Activated CD8-positive, alpha-beta memory T cell treated with anti-CD3 and anti-CD28 coated beads, Interleukin-2, amount 10 ng/mL, durations not matched to agents 7 days and 5 days (primary cell): ENCODE measurements at regions not wholly inside any gene's neighbourhood (a gene's known extent, or its start where the extent isn't known, plus 50 kb on each side); places are given as distances from the start of the nearest gene placed in this dataset.
"Not testable (repeated sequence)": the region's sequence is repeated elsewhere in the genome, so short reads cannot be mapped to it uniquely, and the experiment has no call there.

Experiments
- ATAC-seq: fragments of 150-1000 bp; cut with Tn5 transposase; one replicate; pipeline ENCODE4 v1.10.0; 2021; ENCODE audit warnings: moderate library complexity
- CTCF ChIA-PET: fragments of 350-600 bp; sonication (Branson Sonifier 250); formaldehyde crosslinking; loops from one replicate; lab custom pipeline; 2021; ENCODE audit warnings: antibody characterized with exemption; lab: Charles Lee
- DNase-seq: peaks from one replicate; pipeline ENCODE4 v3.0.0-alpha.2; 2020
- H3K27ac Mint-ChIP-seq: one replicate; pipeline ENCODE4 v1.8.0; 2021; ENCODE audit warnings: mild to moderate bottlenecking, mixed read lengths
- H3K27me3 Mint-ChIP-seq: one replicate; pipeline ENCODE4 v1.8.0; 2021; ENCODE audit warnings: mixed read lengths
- H3K36me3 Mint-ChIP-seq: one replicate; pipeline ENCODE4 v1.8.0; 2021; ENCODE audit warnings: mild to moderate bottlenecking, mixed read lengths
- H3K4me1 Mint-ChIP-seq: one replicate; pipeline ENCODE4 v1.8.0; 2021; ENCODE audit warnings: mixed read lengths
- H3K4me3 Mint-ChIP-seq: one replicate; pipeline ENCODE4 v1.8.0; 2021; ENCODE audit warnings: mild to moderate bottlenecking, moderate library complexity, mixed read lengths
- H3K9me3 Mint-ChIP-seq: one replicate; pipeline ENCODE4 v1.8.0; 2022; ENCODE audit warnings: low read depth, mixed read lengths

GRCh38 chr20:51953731-51954340, 151.5 kb upstream of the SALL4 start:
- Mint-ChIP-seq H3K4me3 (no peak overlapping the region), H3K9me3 (no peaks in the 10 kb centered on the region), H3K27me3 (peaks cover 8% of the 10 kb centered on the region), H3K4me1 (no peaks in the 10 kb centered on the region), H3K36me3 (no peaks in the 10 kb centered on the region), H3K27ac (no peak overlapping the region)
- no peak for DNase-seq
- ATAC-seq: no peak
- CTCF ChIA-PET: no interaction called here

DNA sequence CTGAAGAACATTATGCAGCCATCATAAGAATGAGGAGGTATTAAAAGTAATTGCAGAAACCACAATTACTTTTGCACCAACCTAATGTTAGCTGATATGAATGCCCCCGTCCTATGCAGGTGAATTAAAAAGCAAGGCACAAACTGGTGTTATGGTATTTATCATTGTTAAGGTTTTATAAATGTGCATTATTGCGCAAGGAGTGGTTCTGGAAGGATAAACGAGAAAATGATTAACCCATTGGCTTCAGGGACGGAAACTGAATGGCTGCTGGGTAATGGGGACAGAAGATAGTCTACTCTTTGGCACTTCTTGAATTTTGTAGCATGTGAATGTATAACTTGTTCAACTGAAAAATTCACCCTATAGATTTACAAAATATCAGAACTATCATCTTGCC, 148.6 kb upstream of the SALL4 start:
- Mint-ChIP-seq H3K4me1 (peaks cover 3% of the 10 kb centered on the region), H3K27me3 (peaks cover 3% of the 10 kb centered on the region), H3K4me3 (no peak overlapping the region), H3K36me3 (no peaks in the 10 kb centered on the region), H3K27ac (no peak overlapping the region), H3K9me3 (no peaks in the 10 kb centered on the region)
- ATAC-seq (no peak), DNase-seq (no peak)
- CTCF ChIA-PET: no interaction called here

DNA sequence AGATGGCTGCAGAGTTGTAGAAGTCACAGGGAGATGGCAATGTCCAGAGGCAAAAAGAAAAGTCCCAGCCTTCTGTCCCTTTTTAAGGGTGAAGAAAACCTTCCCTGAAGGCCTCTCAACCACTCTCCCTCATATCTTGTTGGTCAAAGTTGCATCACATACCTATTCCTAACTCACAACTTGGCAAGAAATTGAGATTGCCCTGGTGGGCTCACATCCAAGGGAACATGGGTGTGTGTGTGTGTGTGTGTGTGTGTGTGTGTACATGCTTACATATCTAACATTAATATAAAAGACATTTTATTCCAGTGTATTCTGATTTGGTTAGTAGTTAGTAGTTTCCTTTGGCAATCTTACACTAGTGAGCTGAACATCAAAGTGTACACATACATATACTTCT, 144.3 kb upstream of the SALL4 start:
- no peaks in the 10 kb centered on the region for H3K36me3 Mint-ChIP-seq
- no peak for ATAC-seq
- peaks cover 3% of the 10 kb centered on the region for H3K27me3 Mint-ChIP-seq
- H3K9me3 Mint-ChIP-seq: no peaks in the 10 kb centered on the region
- peaks cover 3% of the 10 kb centered on the region for H3K4me1 Mint-ChIP-seq
- no peak for DNase-seq
- H3K27ac Mint-ChIP-seq: no peak overlapping the region
- H3K4me3 Mint-ChIP-seq: no peak overlapping the region
- CTCF ChIA-PET: no interaction called here

DNA sequence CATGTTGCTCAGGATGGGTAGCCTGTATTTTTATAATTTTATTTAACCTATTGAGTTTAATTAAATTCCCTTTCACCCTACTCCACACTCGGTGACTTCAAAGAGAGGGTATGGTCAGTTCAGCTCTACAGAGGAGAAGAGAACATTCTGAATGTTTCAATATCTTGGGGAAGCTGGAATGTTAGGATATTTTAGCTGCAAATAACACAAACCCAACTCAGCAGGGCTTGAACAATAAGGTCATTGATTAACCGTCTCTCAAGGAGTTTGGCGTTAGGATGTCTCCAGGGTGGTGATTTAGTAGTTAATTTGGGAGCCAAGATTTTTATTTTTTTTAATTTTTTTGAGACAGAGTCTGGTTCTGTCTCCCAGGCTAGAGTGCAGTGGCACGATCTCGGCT, 143.6 kb upstream of the SALL4 start:
- H3K27me3 Mint-ChIP-seq: peaks cover 3% of the 10 kb centered on the region
- DNase-seq: no peak
- H3K4me1 Mint-ChIP-seq: peaks cover 3% of the 10 kb centered on the region
- H3K9me3 Mint-ChIP-seq: no peaks in the 10 kb centered on the region
- no peak overlapping the region for H3K27ac Mint-ChIP-seq
- H3K4me3 Mint-ChIP-seq: no peak overlapping the region
- no peak for ATAC-seq
- CTCF ChIA-PET: interaction anchor here (1.0 kb wide), 1 partner anchor 9 kb away, joined by 4 read pairs; no protein-coding TSS in a partner anchor
- no peaks in the 10 kb centered on the region for H3K36me3 Mint-ChIP-seq

GRCh38 chr20:51945177-51945576, 142.9 kb upstream of the SALL4 start:
- no peak overlapping the region for H3K27ac Mint-ChIP-seq
- H3K36me3 Mint-ChIP-seq: no peaks in the 10 kb centered on the region
- CTCF ChIA-PET: interaction anchor here (1.0 kb wide), 1 partner anchor 10 kb away, joined by 4 read pairs; no protein-coding TSS in a partner anchor
- DNase-seq (no peak), ATAC-seq (no peak)
- no peaks in the 10 kb centered on the region for H3K9me3 Mint-ChIP-seq
- peaks cover 3% of the 10 kb centered on the region for H3K27me3 Mint-ChIP-seq
- H3K4me3 Mint-ChIP-seq: no peak overlapping the region
- H3K4me1 Mint-ChIP-seq: peaks cover 3% of the 10 kb centered on the region

GRCh38 chr20:51943761-51944160, 141.4 kb upstream of the SALL4 start:
- CTCF ChIA-PET: no interaction called here
- no peaks in the 10 kb centered on the region for H3K27me3 Mint-ChIP-seq
- no peak overlapping the region for H3K27ac Mint-ChIP-seq

DNA sequence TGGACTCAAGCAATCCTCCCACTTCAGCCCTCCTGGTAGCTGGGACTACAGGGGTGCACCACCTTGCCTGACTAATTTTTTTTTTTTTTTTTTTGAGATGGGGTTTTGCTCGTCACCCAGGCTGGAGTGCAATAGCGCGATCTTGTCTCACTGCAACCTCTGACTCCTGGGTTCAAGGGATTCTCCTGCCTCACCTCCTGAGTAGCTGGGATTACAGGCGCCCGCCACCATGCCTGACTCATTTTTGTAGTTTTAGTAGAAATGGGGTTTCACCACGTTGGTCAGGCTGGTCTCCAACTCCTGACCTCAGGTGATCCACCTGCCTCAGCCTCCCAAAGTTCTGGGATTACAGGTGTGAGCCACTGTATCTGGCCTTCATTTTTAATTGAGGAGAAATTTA, 141.0 kb upstream of the SALL4 start:
- H3K9me3 Mint-ChIP-seq, ATAC-seq, H3K36me3 Mint-ChIP-seq, CTCF ChIA-PET, H3K4me3 Mint-ChIP-seq, DNase-seq, H3K4me1 Mint-ChIP-seq, H3K27me3 Mint-ChIP-seq, H3K27ac Mint-ChIP-seq: not testable (repeated sequence)

More at GRCh38 chr20:51943761-51944160, 141.4 kb upstream of the SALL4 start:
- Mint-ChIP-seq H3K36me3 (no peaks in the 10 kb centered on the region), H3K9me3 (no peaks in the 10 kb centered on the region), H3K4me3 (no peak overlapping the region), H3K4me1 (peaks cover 3% of the 10 kb centered on the region)
- DNase-seq (no peak), ATAC-seq (no peak)

DNA sequence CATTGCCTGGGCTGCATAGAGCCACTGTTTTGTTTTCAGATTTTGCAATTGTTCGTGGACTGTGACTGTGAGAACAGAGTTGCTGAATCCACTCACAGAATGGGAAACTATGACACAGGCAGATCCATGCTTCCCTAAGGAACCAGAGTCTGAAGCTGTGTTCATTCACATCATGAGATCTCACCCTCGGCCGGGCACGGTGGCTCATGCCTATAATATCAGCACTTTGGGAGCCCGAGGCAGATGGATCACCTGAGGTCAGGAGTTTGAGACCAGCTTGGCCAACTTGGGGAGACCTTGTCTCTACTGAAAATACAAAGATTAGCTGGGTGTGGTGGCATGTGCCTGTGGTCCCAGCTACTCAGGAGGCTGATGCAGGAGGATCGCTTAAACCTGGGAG, 139.2 kb upstream of the SALL4 start:
- Mint-ChIP-seq H3K27me3 (peaks cover under 1% of the 10 kb centered on the region), H3K9me3 (no peaks in the 10 kb centered on the region), H3K27ac (no peak overlapping the region), H3K4me1 (no peaks in the 10 kb centered on the region), H3K4me3 (no peak overlapping the region), H3K36me3 (no peaks in the 10 kb centered on the region)
- DNase-seq: no peak
- CTCF ChIA-PET: no interaction called here
- no peak for ATAC-seq

GRCh38 chr20:51939259-51939585, 136.9 kb upstream of the SALL4 start:
- Mint-ChIP-seq H3K9me3 (no peaks in the 10 kb centered on the region), H3K36me3 (no peaks in the 10 kb centered on the region), H3K4me1 (no peaks in the 10 kb centered on the region), H3K27ac (no peak overlapping the region), H3K4me3 (no peak overlapping the region), H3K27me3 (peaks cover 2% of the 10 kb centered on the region)
- DNase-seq (no peak), ATAC-seq (no peak)
- CTCF ChIA-PET: no interaction called here

DNA sequence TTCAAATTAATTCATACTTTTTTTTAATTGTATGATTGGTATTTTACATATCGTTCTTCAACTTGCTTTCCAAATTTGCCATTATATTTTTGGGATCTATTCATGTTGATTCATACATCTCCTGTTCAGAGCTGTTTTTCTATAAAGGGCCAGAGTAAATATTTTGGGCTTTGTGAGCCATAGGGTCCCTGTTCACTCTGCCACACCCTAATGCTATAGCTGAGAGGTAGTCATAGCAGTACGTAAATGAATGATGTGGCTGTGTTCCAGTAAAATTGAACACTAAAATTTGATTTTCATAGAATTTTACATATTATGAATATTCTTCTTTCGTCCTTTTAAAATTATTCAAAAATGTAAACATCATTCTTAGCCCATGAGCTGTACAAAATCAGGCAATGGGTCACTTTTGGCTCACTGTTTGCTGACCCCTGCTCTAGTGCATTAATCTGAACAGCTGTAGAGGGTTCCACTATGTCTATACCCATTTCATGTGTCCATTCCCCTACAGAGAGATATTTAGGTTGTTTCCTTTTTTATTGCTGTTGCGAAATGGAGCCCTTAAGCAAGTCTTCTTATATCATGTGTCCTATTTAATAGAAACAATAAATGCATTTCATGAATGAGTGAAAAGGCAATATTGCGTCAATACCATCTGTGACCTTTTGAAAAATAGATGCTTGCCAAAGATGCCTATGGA, 136.4 kb upstream of the SALL4 start:
- DNase-seq: no peak
- H3K27ac Mint-ChIP-seq: no peak overlapping the region
- ATAC-seq: no peak
- H3K4me1 Mint-ChIP-seq: no peaks in the 10 kb centered on the region
- CTCF ChIA-PET: no interaction called here
- H3K27me3 Mint-ChIP-seq: peaks cover 2% of the 10 kb centered on the region
- H3K9me3 Mint-ChIP-seq: no peaks in the 10 kb centered on the region
- H3K4me3 Mint-ChIP-seq: no peak overlapping the region
- H3K36me3 Mint-ChIP-seq: no peaks in the 10 kb centered on the region

- Mint-ChIP-seq H3K36me3 (no peaks in the 10 kb centered on the region), H3K27ac (no peak overlapping the region), H3K27me3 (peaks cover 2% of the 10 kb centered on the region), H3K4me1 (no peaks in the 10 kb centered on the region), H3K9me3 (no peaks in the 10 kb centered on the region), H3K4me3 (no peak overlapping the region)
- ATAC-seq: no peak
- CTCF ChIA-PET: no interaction called here
- no peak for DNase-seq
Observed at GRCh38 chr20:51937779-51938178, 135.5 kb upstream of the SALL4 start.

DNA sequence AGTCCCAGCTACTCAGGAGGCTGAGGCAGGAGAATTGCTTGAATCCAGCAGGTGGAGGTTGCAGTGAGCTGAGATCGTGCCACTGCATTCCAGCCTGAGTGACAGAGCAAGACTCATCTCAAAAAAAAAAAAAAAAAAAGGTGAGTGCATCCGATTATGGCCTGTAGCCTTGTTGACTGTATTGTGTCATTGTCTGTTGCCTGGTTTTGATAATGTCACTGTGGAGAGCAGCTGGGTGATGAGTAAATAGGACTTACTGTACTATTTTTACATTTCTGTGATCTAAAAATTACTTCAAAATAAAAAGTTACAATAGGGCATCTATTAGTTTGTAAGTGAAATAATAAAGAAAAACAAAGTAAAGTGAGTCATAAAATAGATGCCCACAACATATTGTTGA, 134.1 kb upstream of the SALL4 start:
- ATAC-seq (no peak), DNase-seq (no peak)
- Mint-ChIP-seq H3K27ac (no peak overlapping the region), H3K9me3 (no peaks in the 10 kb centered on the region), H3K4me3 (no peak overlapping the region), H3K4me1 (no peaks in the 10 kb centered on the region), H3K27me3 (peaks cover 2% of the 10 kb centered on the region), H3K36me3 (no peaks in the 10 kb centered on the region)
- CTCF ChIA-PET: no interaction called here

DNA sequence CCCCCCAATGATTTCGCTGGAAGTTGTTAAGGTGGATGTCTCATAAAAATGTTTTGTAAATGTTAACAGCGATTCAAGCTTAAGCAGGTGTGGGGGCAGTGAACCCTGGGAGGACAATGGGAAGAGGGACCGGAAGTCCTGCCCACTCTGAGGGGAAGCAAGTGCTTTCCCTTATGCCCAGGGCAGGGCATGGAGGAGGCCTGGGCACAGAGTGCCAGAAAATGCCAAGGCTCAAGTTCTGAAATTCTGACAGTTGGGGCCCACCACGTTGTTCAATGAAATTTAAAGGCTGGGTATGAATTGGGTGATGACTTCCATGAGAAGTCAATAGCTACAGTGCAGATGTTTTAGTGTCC, 132.7 kb upstream of the SALL4 start:
- H3K4me1 Mint-ChIP-seq: no peaks in the 10 kb centered on the region
- H3K9me3 Mint-ChIP-seq: no peaks in the 10 kb centered on the region
- no peak overlapping the region for H3K4me3 Mint-ChIP-seq
- CTCF ChIA-PET: no interaction called here
- H3K36me3 Mint-ChIP-seq: no peaks in the 10 kb centered on the region
- peaks cover 2% of the 10 kb centered on the region for H3K27me3 Mint-ChIP-seq
- H3K27ac Mint-ChIP-seq: no peak overlapping the region
- no peak for DNase-seq
- ATAC-seq: no peak

DNA sequence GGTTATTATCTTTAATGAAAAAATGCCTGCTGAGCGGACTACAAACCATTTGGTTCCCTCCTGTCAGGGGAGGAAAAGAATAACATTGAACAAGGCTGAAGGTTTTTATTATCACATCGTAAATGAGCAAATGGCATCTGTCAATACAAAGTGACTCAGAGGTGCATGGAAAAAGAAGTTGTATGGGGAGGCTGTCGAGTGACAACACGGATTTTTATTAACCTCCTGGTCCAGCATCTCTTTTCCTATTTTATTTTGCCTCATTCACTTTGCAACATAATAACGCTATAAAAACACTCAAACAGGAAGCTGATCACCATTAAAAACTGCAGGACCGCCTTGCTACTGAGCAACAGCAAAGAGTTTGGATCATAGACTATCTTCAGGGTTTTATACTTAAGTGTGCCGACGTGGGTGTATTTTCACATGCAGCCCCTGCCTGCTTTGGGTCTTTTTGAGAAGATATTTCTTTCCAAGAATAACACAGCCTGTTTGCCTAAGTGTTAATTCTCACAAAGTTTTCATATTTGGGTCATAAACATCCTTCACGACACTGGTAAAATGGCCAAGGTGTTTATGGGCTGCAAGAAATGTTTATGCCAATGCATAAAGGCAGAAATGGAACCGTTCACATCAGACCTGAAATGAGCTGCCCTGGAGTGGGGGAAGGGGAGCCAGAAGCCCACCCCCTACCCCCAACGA, 132.1 kb upstream of the SALL4 start:
- DNase-seq (no peak), ATAC-seq (no peak)
- Mint-ChIP-seq H3K36me3 (no peaks in the 10 kb centered on the region), H3K4me3 (no peak overlapping the region), H3K4me1 (no peaks in the 10 kb centered on the region), H3K9me3 (no peaks in the 10 kb centered on the region), H3K27me3 (peaks cover 2% of the 10 kb centered on the region), H3K27ac (no peak overlapping the region)
- CTCF ChIA-PET: no interaction called here
